Motor neuron (in vitro differentiated cells): ENCODE measurements at regions not wholly inside any gene's neighbourhood (a gene's known extent, or its start where the extent isn't known, plus 50 kb on each side); places are given as distances from the start of the nearest gene placed in this dataset.
A peak's percentile ranks its signal among the peaks of the same experiment; 100 is the strongest.

Experiments
- ATAC-seq, 8 experiments: fragments of 200-7000 bp; cut with Tn5 transposase; replicated peaks in 6 of 8; 2 replicates each; pipeline ENCODE4 v1.8.0; 2021; ENCODE audit warnings: mild to moderate bottlenecking in 8 of 8, moderate library complexity in 8 of 8
- H3K27ac ChIP-seq, 2 donors: fragments of 250-450 bp; sonication (Bioruptor Pico); 2 replicates each; pipeline ENCODE4 v1.9.0; 2021; ENCODE audit warnings: antibody characterized with exemption in 2 of 2, mild to moderate bottlenecking in 2 of 2, moderate library complexity in 1 of 2
- H3K4me1 ChIP-seq, 2 donors: fragments of 250-450 bp; sonication (Bioruptor Pico); replicated peaks in 1 of 2; 2 replicates each; pipeline ENCODE4 v1.6.1; 2021; ENCODE audit warnings: antibody characterized with exemption in 2 of 2, mild to moderate bottlenecking in 2 of 2, moderate library complexity in 1 of 2
- H3K4me3 ChIP-seq, 5 donors: fragments of 250-450 bp; sonication (Bioruptor Pico); 2 replicates each; pipeline ENCODE4 v1.9.0; 2021; ENCODE audit warnings: antibody characterized with exemption in 5 of 5, mild to moderate bottlenecking in 5 of 5, moderate library complexity in 4 of 5
- WGBS, 10 experiments: fragments of 450-650 bp; shearing (Covaris generic); methylation state at CpG; one replicate each; pipeline ENCODE4 v1.0.0; 2022; 5-methylcytosine and 5-hydroxymethylcytosine counted together
- in situ Hi-C, 9 experiments: fragments of 400-800 bp; cut with MboI; loops; one replicate each; pipeline ENCODE4 v1.15.0; 2021; ENCODE audit warnings: low sequenced_read_pairs in 9 of 9, low pct_unique_long_range_greater_than_20kb in 2 of 9; ENCODE audit not compliant: unreplicated experiment in 9 of 9

- no peak for ATAC-seq
- H3K4me3 ChIP-seq = no peak overlapping the region
- WGBS, 10 experiments = 40 to 100% (median 85%) methylated on average over 1 to 7 of the region's 21 CpGs
Observed at GRCh38 chr18:76673281-76674185, 148.8 kb upstream of the ZNF236 start.

GRCh38 chr18:76672627-76673026 lies 149.7 kb upstream of the ZNF236 start:
- ATAC-seq = no peak
- WGBS, 10 experiments = 20 to 80% (median 26%) methylated on average over 1 to 3 of the region's 3 CpGs; no CpG with 5 or more reads in 7 of the 10 experiments
- Histone ChIP-seq H3K4me1 (peaks cover 0 to 5% of the 10 kb centered on the region in 2 donors), H3K4me3 (no peak overlapping the region), H3K27ac (no peak overlapping the region)
- in situ Hi-C loops = no loop called here

More at GRCh38 chr18:76673281-76674185, 148.8 kb upstream of the ZNF236 start:
- in situ Hi-C loops = no loop called here
- Histone ChIP-seq H3K4me1 (peaks cover 0 to 5% of the 10 kb centered on the region in 2 donors), H3K27ac (no peak overlapping the region)

GRCh38 chr18:76670564-76671288 lies 151.6 kb upstream of the ZNF236 start:
- 0 to 100% (median 81%) methylated on average over 1 to 11 of the region's 12 CpGs for WGBS, 10 experiments
- ATAC-seq = no peak
- Histone ChIP-seq H3K4me3 (no peak overlapping the region), H3K27ac (no peak overlapping the region), H3K4me1 (peaks cover 0 to 5% of the 10 kb centered on the region in 2 donors)
- in situ Hi-C loops = no loop called here

- peaks cover 0 to 3% of the 10 kb centered on the region in 2 donors for H3K4me1 ChIP-seq
- in situ Hi-C loops = no loop called here
- H3K4me3 ChIP-seq = no peak overlapping the region
- H3K27ac ChIP-seq = no peak overlapping the region
- no peak for ATAC-seq
- WGBS, 10 experiments = 0 to 100% (median 75%) methylated on average over 1 to 5 of the region's 5 CpGs; no CpG with 5 or more reads in 1 of the 10 experiments
Observed at GRCh38 chr18:76668546-76668945, 153.8 kb upstream of the ZNF236 start.

GRCh38 chr18:76668119-76668518 lies 154.2 kb upstream of the ZNF236 start:
- 80 to 100% (median 88%) methylated on average over 2 to 7 of the region's 8 CpGs; no CpG with 5 or more reads in 4 of the 10 experiments for WGBS, 10 experiments

GRCh38 chr18:76667603-76668002 lies 154.8 kb upstream of the ZNF236 start:
- Histone ChIP-seq H3K27ac (no peak overlapping the region), H3K4me1 (no peaks in the 10 kb centered on the region)
- WGBS, 10 experiments = 46 to 100% (median 80%) methylated on average over 1 to 6 of the region's 12 CpGs; no CpG with 5 or more reads in 4 of the 10 experiments

More at GRCh38 chr18:76668119-76668518, 154.2 kb upstream of the ZNF236 start:
- no peak overlapping the region for H3K27ac ChIP-seq
- no peak for ATAC-seq
- no peaks in the 10 kb centered on the region for H3K4me1 ChIP-seq
- no peak overlapping the region for H3K4me3 ChIP-seq
- in situ Hi-C loops = no loop called here

GRCh38 chr18:76662626-76663025 lies 159.7 kb upstream of the ZNF236 start:
- 6 to 100% (median 61%) methylated on average over 1 to 7 of the region's 7 CpGs; no CpG with 5 or more reads in 2 of the 10 experiments for WGBS, 10 experiments
- Histone ChIP-seq H3K27ac (no peak overlapping the region), H3K4me1 (peaks cover 5 to 7% of the 10 kb centered on the region in 2 donors), H3K4me3 (no peak overlapping the region)
- in situ Hi-C loops = no loop called here
- ATAC-seq = no peak

More at GRCh38 chr18:76667603-76668002, 154.8 kb upstream of the ZNF236 start:
- ATAC-seq = no peak
- in situ Hi-C loops = no loop called here
- no peak overlapping the region for H3K4me3 ChIP-seq

- in situ Hi-C loops = no loop called here
- peaks cover 14 to 15% of the 10 kb centered on the region in 2 donors for H3K4me1 ChIP-seq
- no peak overlapping the region for H3K27ac ChIP-seq
- 0 to 92% (median 50%) methylated on average over 1 to 4 of the region's 9 CpGs; no CpG with 5 or more reads in 4 of the 10 experiments for WGBS, 10 experiments
- H3K4me3 ChIP-seq = no peak overlapping the region
- ATAC-seq = no peak
Observed at GRCh38 chr18:76660571-76661192, 161.7 kb upstream of the ZNF236 start.

GRCh38 chr18:76658627-76659026 lies 163.6 kb upstream of the ZNF516 start:
- WGBS, 10 experiments = 4 to 83% (median 33%) methylated on average over 1 to 5 of the region's 7 CpGs; no CpG with 5 or more reads in 2 of the 10 experiments
- in situ Hi-C loops = no loop called here
- ATAC-seq = peak in 6 of 8 experiments; percentile 71 to 89 (median 86)
- Histone ChIP-seq H3K4me3 (no peak overlapping the region), H3K27ac (no peak overlapping the region), H3K4me1 (peaks cover 14 to 15% of the 10 kb centered on the region in 2 donors)

GRCh38 chr18:76657911-76658470 lies 162.9 kb upstream of the ZNF516 start:
- H3K4me1 ChIP-seq = peaks cover 14 to 15% of the 10 kb centered on the region in 2 donors
- ATAC-seq = no peak
- no peak overlapping the region for H3K27ac ChIP-seq
- WGBS, 10 experiments = 5 to 95% (median 64%) methylated on average over 3 to 9 of the region's 9 CpGs; no CpG with 5 or more reads in 1 of the 10 experiments
- no peak overlapping the region for H3K4me3 ChIP-seq
- in situ Hi-C loops = no loop called here

- WGBS, 10 experiments = 13 to 94% (median 70%) methylated on average over 1 to 8 of the region's 8 CpGs; no CpG with 5 or more reads in 2 of the 10 experiments
- peak in 3 of 8 experiments; percentile 16 to 39 (median 24) for ATAC-seq
- no peak overlapping the region for H3K4me3 ChIP-seq
- H3K27ac ChIP-seq = no peak overlapping the region
- in situ Hi-C loops = no loop called here
- H3K4me1 ChIP-seq = peaks cover 14 to 15% of the 10 kb centered on the region in 2 donors
Observed at GRCh38 chr18:76656925-76657827, 162.1 kb upstream of the ZNF516 start.

- 0 to 100% (median 50%) methylated on average over 1 to 3 of the region's 4 CpGs; no CpG with 5 or more reads in 2 of the 10 experiments for WGBS, 10 experiments
- Histone ChIP-seq H3K4me3 (no peak overlapping the region), H3K4me1 (peaks cover 14 to 15% of the 10 kb centered on the region in 2 donors), H3K27ac (no peak overlapping the region)
- in situ Hi-C loops = no loop called here
- no peak for ATAC-seq
Observed at GRCh38 chr18:76654577-76654976, 159.5 kb upstream of the ZNF516 start.
